ENCODE measurements at regions not wholly inside any gene's neighbourhood (a gene's known extent, or its start where the extent isn't known, plus 50 kb on each side); places are given as distances from the start of the nearest gene placed in this dataset.
"Not testable (repeated sequence)": the region's sequence is repeated elsewhere in the genome, so short reads cannot be mapped to it uniquely, and the experiment has no call there.

DNA sequence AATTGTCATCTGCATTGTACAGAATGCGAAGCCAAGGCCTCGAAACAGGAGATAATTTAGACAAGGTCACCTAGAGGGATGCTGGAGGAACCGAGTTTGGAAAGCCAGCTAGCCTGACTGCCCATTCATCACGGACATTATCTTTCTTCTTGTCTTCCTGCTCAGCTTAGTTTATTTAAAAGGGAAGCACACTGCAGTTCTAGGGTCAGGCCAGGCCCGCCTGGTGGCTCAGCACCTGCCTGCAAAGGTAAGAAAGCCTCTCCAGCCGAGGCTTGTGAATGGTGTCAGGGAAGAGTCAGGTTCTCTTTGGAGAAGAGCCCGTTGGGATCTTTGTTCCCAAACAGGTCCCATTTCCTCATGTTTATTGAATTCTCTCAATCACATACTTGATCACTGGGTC, 246.5 kb downstream of the BLID start:
- no peak for DNase-seq (ENCODE audit: low read depth, low spot score)

DNA sequence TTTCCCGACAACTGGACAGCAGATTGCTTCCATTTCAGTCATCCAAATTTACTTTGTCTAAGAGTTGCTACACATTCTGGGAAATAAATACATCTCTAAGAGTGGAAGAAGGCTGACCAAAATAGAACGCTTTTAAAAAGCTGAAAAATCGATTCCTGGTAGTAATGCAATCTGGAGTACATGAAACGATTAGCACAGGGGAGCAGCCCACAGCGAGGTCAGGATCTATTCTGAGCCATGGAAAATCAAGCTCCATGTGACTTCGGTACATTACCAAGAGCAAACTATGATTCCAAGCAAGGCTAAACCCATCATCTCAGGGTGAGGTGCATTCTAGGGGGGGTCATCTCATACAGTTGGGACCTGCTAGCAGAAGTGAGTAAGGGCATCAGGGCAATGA, 249.3 kb downstream of the BLID start:
- DNase-seq (ENCODE audit: low read depth, low spot score) = no peak

DNA sequence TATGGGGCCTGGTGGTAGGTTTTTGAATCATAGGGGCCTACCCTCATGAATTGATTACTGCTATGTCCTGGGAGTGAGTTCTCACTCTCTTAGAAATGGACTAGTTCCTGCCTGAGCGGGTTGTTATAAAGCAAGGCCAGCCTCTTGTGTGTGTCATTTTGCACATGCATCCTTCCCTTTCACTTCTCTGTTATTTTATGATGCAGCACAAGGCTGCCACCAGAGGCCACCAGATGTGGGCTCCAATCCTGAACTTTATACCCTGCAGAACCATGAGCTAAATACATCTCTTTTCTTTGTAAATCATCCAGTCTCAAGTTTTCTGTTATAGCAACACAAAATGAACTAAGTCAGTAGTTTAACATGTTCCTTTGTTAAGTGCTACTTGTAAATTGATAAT, 251.4 kb downstream of the BLID start:
- DNase-seq (ENCODE audit: low read depth, low spot score) = no peak

DNA sequence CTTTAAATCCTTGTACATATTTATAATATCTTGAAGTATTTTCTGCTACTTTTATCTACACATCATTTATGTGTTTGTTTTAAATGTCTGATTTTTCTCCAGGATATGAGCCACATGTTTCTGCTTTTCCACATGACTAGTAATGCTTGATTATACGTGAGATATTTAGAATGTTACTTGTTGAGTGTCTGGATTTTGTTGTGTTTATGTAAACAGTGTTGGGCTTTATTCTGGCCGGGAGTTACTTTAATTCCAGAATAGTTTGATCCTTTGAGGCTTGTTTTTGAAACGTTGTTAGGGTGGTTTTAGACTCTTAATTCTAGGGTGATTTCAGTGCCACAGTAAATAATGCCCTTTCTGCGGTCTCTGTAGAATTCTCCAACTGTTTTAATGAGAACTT, 252.9 kb downstream of the BLID start:
- DNase-seq (ENCODE audit: low read depth, low spot score) = no peak

DNA sequence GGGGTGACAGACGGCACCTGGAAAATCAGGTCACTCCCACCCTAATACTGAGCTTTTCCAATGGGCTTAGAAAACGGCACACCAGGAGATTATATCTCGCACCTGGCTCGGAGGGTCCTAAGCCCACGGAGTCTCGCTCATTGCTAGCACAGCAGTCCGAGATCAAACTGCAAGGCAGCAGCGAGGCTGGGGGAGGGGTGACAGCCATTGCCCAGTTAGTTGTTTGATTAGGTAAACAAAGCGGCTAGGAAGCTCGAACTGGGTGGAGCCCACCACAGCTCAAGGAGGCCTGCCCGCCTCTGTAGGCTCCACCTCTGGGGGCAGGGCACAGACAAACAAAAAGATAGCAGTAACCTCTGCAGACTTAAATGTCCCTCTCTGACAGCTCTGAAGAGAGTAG, 260.9 kb downstream of the BLID start:
- DNase-seq (ENCODE audit: low read depth, low spot score) = not testable (repeated sequence)

DNA sequence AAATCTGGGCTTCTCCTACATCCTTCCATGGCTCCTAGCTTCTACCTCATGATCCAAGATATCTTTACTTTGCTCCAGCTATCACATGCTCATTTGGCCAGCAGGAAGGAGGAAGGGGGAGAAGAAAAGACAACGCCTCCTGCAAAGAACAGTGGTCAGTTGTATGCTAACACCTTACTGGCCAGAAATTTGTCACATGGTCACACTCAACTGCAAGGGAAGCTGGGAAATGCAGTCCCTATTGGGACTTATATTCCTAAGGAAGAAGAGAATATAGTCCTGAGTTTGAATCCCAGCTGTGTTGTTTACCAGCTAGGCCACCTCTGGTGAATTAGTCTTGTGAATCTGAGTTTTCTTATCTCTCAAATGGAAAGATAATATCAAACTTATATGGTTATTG, 272.0 kb downstream of the BLID start:
- no peak for DNase-seq (ENCODE audit: low read depth, low spot score)

DNA sequence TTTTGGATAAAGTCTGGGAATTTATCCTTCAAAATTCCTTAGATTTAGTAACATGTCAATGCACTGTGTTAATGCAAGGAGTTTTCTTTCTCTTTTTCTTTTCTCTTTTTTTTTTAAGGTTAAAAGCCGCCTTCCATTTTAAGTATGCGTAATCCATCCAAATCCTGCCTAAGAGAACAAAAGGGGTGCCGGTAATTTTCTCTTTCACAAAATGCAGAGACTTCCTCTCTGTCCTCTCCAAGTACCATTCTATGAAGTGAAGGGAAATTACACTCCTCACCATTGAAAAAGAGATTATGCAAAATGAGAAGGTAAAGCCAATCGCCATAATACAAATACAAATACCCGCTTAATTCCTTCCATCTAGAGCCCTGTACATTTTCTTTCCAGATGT, 273.8 kb downstream of the BLID start:
- DNase-seq (ENCODE audit: low read depth, low spot score) = no peak

DNA sequence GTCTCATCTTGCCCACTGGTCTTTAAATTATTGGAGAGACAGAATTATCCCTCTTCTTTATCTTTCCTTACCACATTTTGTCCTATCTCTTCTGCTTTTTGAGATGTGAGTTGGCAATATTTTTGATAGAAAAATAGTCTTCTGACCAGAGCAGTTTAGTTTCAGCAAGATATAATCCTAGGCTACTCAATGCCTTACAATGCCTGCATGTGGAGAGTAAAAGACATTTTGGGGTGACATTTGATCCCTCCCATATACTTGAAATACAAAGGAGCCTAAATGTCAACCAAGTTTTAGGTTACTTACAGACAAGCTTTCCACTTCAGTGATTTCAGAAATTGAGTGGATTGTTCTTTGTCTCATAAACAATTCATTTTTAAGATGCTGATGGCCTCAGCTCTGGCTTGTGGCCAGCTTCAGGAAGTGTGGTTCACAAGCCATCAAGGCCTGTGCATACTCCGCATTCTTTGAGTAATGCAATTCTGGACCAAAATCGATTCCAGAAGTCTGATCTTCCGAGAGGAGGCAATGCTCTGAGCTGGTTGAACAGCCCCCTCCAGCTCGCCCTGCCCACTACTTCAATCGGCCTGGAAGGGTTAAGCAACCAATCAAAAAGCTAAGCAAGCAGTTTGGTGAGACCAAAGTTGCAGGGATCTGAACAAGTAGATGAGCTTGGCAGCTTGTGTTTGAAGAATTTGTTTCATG, 274.4 kb downstream of the BLID start:
- DNase-seq (ENCODE audit: low read depth, low spot score) = peak; percentile 9

DNA sequence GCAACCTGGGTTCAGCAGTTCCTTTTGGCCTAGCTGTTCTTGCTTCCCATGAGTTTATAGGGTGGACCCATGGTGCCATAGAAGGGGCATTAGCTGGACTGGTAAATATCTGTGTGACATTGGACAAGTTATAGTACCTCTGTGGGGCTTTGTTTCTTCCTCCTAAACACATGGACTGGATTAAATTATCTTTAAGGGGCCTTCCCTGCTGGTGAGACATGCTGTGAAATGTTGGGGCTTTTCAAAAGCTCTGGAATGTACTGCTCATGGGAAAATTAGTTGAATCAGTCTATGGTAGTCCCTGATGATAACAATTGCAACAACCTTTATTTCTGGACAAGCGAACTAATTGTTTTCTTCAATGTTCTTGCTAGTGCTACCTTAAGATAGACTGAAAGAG, 276.2 kb downstream of the BLID start:
- DNase-seq (ENCODE audit: low read depth, low spot score) = no peak

DNA sequence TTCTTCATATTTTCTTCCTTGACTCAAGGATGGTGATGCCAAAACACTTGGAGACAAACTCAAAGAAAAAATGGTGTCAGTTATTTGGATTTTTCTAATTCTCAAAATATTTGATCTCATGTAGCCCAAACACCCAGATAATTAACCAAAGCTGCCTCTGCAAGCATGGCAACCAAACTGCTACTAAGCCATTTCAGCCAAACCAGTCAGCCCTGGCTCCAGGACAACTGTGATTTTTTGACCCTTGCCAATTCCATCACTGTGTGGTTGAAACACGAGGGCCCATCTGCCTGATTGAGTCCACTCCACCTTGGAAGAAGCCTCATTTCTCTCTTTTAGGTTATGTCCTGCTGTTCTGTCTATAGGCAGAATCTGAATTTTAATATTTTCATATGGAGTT, 277.4 kb downstream of the BLID start:
- DNase-seq (ENCODE audit: low read depth, low spot score) = no peak

DNA sequence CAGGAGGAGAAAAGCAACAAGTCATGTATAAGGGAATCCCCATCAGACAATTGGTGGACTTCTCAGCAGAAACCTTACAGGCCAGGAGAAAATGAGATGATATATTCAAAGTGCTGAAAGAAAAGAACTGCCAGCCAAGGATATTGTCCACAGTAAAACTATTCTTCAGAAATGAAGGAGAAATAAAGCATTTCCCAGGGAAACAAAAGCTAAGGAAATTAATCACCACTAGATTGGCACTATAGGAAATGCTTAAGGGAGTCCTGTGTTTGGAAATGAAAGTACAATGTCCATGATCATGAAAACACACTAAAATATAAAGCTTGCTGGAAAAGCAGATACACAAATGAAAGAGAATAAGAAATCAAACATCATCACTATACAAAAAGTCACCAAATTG, 282.0 kb downstream of the BLID start:
- no peak for DNase-seq (ENCODE audit: low read depth, low spot score)

DNA sequence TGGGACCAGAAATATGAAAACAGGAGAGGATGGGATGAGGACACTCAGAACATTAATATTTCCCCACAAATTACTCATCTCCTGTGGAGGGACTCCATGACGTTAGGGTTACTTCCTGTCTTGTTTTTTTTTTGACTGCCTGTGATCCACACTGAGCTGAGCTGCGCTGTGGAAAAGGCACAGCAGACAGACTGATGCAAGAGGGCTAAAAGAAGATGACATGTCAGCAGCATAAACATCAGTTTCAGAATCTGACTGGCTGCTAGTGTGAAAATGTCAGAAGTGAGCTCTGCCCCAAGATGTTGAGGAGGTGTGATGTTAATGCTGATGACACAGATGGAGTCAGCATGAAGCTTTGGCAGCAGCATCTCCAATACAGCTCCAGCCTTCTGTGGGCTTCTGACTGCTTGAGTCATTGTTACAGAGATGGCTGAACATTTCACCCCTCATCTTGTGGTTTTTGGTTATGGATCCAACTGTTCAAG, 286.8 kb downstream of the BLID start:
- no peak for DNase-seq (ENCODE audit: low read depth, low spot score)

DNA sequence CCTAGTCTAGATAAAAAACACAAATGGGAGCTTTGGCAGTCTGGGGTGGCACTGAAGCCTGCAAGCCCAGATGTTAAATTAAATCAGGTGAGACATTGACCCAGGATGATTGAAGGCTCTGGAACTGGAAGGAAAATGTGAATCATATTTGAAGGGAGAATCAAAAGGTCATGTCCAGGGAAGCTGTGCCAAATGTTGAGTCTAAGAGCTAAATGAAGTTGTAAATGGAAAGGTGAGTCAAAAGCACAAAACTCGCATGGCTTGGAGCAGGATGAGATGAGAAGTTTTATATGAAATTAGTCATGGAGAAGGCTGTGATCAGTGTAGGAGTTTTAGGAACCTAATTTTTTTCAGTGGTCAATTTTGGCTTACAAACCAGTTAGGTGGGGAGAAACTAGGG, 301.1 kb downstream of the BLID start:
- no peak for DNase-seq (ENCODE audit: low read depth, low spot score)

DNA sequence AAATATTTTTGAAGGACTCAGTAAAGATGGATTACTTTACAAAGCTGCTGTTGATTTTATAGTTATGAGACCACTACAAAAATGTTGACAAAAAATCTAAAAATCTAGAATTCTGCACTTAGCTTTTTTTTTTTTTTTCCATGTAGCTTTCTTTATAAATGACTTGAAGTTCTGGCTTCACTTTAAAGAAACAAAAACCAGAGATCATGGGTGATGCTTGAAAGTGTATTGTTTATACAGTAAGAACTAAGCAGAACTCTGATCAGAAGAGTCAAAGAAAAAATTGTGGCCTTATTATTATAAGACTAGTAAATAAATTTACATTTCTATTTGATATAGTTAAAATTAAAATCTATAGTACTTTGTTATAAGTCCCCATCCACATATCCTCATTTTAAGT, 301.7 kb downstream of the BLID start:
- no peak for DNase-seq (ENCODE audit: low read depth, low spot score)

DNA sequence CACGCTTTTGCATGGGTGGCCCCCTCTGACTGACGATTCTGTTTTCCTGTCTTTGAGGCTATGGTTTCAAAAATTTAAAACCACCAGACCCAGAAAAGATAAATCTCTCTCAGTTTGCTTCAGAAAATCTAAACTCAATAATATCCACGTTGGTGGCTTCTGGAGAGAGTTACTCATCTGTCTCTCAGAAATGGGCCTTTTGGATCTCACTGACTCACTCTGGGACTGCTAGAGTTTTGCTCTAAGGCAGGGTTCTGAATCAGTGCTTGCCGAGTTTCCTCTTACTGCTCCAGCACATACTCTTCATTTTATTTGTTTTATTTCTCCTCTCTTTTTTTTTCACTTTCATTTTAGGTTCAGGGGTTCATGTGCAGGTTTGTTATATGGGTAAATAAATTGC, 305.7 kb downstream of the BLID start:
- DNase-seq (ENCODE audit: low read depth, low spot score) = no peak

DNA sequence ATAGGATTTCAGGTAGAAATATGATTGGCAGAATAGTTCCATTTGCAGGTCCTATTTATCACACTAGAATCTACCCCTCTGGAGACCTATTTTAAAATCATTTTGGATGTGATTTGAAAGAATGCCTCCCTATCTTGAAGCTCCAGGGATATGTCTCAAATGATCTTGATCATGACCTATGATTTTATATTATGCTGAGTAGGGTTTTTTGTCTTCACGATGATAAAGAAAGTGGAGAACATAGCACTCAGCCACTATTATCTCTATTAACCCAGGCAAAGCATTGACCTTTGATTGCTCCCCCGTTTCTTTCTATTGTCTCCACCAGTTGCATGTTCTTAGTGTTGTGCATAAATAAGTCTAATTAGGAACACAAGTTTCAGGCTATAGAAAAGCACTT, 307.9 kb downstream of the BLID start:
- no peak for DNase-seq (ENCODE audit: low read depth, low spot score)

DNA sequence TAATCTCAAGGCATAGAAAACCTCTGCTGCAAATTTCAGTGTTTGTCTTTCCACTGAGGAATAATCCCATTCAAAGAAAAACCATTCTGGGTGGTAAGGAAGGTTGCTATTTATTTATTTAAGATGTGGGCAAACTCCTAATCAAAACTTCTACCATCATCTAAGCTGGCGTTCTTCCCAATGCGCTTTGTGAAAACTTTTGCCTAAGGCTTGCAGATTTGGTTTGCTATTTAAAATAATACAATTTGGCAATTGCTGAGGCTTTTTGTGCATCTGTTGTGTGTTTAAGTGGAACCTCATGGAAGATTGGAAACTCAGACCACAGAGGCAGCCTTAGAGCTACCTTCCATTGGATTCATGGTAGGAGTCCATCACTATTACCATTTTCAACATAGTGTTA, 309.0 kb downstream of the BLID start:
- DNase-seq (ENCODE audit: low read depth, low spot score) = no peak

DNA sequence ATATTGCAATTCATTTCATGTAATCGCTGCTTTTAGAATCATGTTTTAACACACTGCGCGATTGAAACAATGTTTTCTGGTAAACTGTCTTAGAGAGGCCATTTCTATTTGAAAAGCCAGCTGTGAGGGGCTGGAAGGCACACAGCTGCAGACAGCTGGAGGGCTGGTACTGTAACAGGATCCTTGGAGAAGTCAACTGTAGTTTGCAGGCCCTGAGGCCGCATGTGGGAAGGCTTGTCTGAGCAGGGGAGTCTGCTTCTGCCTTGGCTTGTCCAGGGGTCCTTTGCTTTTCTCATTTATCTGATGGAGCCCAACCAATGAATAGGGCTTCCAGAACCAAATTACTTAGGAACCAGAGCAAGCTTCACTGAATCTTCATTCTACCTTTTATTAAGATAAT, 313.5 kb downstream of the BLID start:
- DNase-seq (ENCODE audit: low read depth, low spot score) = peak; percentile 84

DNA sequence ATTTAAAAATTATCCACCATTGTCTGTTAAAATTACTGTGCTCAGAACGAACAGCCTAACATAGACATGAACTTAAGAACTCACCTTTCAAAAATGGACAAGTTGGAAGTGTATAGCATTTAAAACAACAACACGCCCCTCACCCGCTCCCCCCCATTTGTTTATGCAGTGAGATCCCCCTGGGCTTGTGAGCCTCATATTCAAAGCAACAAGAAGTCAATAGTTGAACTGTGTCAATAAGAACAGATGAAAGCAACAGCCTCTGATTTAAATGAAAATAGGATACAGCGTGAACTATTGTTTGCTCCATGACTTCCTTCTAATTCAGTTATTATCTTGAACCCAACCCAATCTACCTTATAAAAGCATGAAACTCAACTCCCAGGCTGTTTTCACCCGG, 314.2 kb downstream of the BLID start:
- no peak for DNase-seq (ENCODE audit: low read depth, low spot score)

DNA sequence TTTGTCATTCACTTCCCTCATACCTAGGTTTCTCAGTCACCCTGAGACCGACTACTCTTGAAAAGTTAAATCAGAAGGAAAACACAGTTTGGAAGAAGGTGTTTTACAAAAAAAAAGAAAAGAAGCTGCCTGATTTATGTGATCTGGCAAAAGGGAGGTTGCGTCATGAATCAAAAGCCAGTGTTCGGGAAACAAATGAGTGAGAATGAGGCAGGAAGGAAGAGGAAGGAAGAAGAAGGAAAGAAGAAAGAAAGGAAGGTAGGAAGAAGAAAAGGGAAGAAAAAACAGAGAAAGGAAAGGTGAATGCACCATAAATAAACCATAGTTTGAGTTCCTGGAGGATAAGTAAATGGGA, 314.6 kb downstream of the BLID start:
- DNase-seq (ENCODE audit: low read depth, low spot score) = no peak

DNA sequence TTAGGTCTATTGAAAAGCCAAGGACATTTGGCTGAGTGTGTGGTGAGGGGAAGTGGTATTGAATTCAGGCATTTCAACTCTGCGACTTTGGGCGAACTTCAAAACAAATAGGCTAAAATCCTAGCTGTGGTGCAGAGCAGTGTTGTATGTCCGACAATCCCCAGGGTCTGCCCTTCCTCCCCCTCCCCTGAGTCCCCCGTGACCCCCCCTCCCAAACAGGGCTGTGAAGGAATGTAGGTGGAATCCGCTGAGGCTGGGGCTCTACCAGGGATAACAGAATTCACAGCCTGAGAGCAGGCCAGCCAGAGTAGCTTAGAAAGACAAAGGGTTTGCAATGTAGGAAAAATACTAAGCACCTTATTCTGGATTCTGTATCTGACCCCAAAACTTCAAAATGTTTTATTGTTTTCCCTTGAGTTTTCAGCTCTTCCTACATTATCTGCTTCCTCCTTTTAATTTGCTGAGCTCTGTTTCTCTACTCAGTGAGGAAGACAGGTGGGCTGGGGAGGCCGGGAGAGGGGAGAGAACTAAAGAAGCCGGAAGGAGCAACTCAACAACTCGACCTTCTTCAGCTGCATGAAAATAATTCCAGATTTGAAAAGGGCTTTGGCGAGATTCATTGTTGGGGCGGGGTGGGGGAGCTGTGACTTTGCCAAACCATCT, 315.2 kb downstream of the BLID start:
- DNase-seq (ENCODE audit: low read depth, low spot score) = peak; percentile 81

DNA sequence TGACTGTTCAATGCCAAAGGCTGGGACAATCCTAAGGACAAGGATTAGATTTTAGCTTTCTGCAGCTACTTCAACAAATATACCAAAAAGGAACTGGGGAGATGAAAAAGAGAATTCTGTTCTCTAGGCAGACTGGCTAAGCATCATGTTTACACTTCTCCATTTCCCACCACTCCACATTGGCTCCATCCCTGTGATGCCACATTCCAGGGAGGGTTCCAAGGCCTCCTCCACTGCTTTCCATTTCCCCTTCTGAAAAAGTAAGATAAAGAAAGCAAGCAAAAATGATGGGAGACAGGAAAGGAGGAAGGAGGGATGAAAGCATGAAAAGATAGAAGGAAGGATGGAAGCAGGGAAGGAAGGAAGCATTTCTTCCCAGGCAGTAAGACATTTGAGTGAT, 315.8 kb downstream of the BLID start:
- peak; percentile 25 for DNase-seq (ENCODE audit: low read depth, low spot score)

DNA sequence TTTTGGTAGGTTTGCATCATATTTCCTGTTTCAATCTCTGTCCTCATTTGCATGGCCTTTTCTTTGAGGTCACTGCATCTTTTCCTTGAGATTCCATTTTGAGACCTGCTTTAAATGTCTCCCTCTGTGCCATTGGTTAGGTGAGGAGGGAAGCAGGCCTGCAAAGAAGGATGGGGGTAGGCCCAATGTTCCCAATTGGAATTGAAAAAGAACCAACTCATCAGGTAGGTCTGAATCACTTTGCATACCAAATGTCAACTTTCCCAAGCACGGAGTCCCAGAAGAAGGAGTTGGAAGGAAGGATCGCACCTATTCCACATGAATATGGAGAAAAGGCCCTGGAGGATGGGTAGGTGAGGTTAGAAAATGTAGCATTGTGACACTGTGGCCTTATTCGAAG, 318.5 kb downstream of the BLID start:
- DNase-seq (ENCODE audit: low read depth, low spot score) = no peak

DNA sequence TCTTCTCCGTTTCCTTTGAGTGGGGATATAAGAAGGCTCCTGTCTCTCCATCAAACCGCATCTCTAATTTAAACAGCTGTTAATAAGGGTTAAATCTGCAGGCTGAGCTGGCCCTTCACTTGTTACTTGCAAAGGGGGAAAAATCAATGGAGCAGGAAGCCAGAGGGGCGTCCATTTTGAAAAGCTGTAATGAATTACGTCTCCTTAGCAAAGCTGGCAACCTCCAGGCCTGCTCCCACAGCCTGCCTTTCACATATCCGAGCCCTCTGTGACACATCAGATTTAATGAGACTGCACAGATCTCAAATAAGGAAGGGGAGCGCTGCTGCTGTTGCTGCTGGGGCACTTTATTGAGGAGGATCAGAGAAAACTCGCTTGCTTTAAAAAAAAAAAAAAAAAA, 320.8 kb downstream of the BLID start:
- DNase-seq (ENCODE audit: low read depth, low spot score) = no peak
